MCF 10A (cell line): ENCODE measurements at regions not wholly inside any gene's neighbourhood (a gene's known extent, or its start where the extent isn't known, plus 50 kb on each side); places are given as distances from the start of the nearest gene placed in this dataset.

Experiments
- BruUV-seq: library from RNA; stranded (reverse); fragments of 400-500 nt; replicated peaks from 2 replicates; lab custom pipeline; 2021; lab: Mats Ljungman, UMichigan
- CTCF ChIA-PET: fragments of 300-600 bp; sonication (Branson Sonifier 250); formaldehyde crosslinking; extraction: SDS; loops from one replicate; lab custom pipeline; 2021; ENCODE audit warnings: antibody characterized with exemption, inconsistent platforms; lab: Yijun Ruan, JAX
- POLR2A ChIA-PET: fragments of 300-600, 350-650 bp; sonication (Branson Sonifier 250); formaldehyde crosslinking; extraction: SDS; loops from one replicate; lab custom pipeline; 2020; ENCODE audit warnings: antibody characterized with exemption, inconsistent platforms; lab: Yijun Ruan, JAX
- DNase-seq: peaks from one replicate; pipeline ENCODE4 v3.0.0-alpha.2; 2018; ENCODE audit not compliant: unreplicated experiment
- H3K27ac Mint-ChIP-seq: one replicate; pipeline ENCODE4 v1.8.0; 2022; ENCODE audit warnings: mild to moderate bottlenecking, low read depth, mixed read lengths; ENCODE audit not compliant: unreplicated experiment
- H3K27me3 Mint-ChIP-seq: one replicate; pipeline ENCODE4 v1.8.0; 2022; ENCODE audit warnings: mixed read lengths; ENCODE audit not compliant: insufficient read depth, unreplicated experiment
- H3K36me3 Mint-ChIP-seq: one replicate; pipeline ENCODE4 v1.8.0; 2022; ENCODE audit warnings: mild to moderate bottlenecking, moderate library complexity, mixed read lengths; ENCODE audit not compliant: insufficient read depth, unreplicated experiment
- H3K4me1 Mint-ChIP-seq: one replicate; pipeline ENCODE4 v1.8.0; 2022; ENCODE audit warnings: mixed read lengths; ENCODE audit not compliant: insufficient read depth, unreplicated experiment
- H3K4me3 Mint-ChIP-seq: one replicate; pipeline ENCODE4 v1.8.0; 2022; ENCODE audit warnings: mild to moderate bottlenecking, moderate library complexity, mixed read lengths; ENCODE audit not compliant: unreplicated experiment
- H3K9me3 Mint-ChIP-seq: one replicate; pipeline ENCODE4 v1.8.0; 2022; ENCODE audit warnings: mixed read lengths; ENCODE audit not compliant: unreplicated experiment
- intact Hi-C: fragments of 100-400 bp; cut with micrococcal nuclease; formaldehyde crosslinking; loops from 2 replicates; pipeline ENCODE4 v1.14.1; 2022
- TF ChIP-seq, protein P1 (sequence below): fragments of 200-600 bp; IDR thresholded peaks from one replicate; pipeline ENCODE4 v1.8.0; 2022; ENCODE audit warnings: antibody characterized with exemption, mild to moderate bottlenecking; ENCODE audit not compliant: unreplicated experiment

- H3K4me3 Mint-ChIP-seq: no peak overlapping the region
- intact Hi-C loops: no loop called here
- no peaks in the 10 kb centered on the region for H3K9me3 Mint-ChIP-seq
- POLR2A ChIA-PET: interaction anchor here (0.6 to 2.3 kb wide), 3 partner anchors 9 to 990 kb away, joined by 3 to 11 read pairs (median 3); no protein-coding TSS in a partner anchor
- no peak overlapping the region for H3K27ac Mint-ChIP-seq
- TF ChIP-seq, protein P1, sequence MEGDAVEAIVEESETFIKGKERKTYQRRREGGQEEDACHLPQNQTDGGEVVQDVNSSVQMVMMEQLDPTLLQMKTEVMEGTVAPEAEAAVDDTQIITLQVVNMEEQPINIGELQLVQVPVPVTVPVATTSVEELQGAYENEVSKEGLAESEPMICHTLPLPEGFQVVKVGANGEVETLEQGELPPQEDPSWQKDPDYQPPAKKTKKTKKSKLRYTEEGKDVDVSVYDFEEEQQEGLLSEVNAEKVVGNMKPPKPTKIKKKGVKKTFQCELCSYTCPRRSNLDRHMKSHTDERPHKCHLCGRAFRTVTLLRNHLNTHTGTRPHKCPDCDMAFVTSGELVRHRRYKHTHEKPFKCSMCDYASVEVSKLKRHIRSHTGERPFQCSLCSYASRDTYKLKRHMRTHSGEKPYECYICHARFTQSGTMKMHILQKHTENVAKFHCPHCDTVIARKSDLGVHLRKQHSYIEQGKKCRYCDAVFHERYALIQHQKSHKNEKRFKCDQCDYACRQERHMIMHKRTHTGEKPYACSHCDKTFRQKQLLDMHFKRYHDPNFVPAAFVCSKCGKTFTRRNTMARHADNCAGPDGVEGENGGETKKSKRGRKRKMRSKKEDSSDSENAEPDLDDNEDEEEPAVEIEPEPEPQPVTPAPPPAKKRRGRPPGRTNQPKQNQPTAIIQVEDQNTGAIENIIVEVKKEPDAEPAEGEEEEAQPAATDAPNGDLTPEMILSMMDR: no peak
- CTCF ChIA-PET: interaction anchor here (0.6 to 1.7 kb wide), 3 partner anchors 9 to 333 kb away, joined by 3 to 4 read pairs (median 3); no protein-coding TSS in a partner anchor
- H3K36me3 Mint-ChIP-seq: no peaks in the 10 kb centered on the region
- no TSS peak for BruUV-seq
- no peak for DNase-seq
- no peaks in the 10 kb centered on the region for H3K27me3 Mint-ChIP-seq
- no peaks in the 10 kb centered on the region for H3K4me1 Mint-ChIP-seq
Observed at GRCh38 chr1:228984107-228984506, 248.8 kb downstream of the RHOU start.

GRCh38 chr1:228984646-228985631, 249.7 kb downstream of the RHOU start:
- H3K36me3 Mint-ChIP-seq: no peaks in the 10 kb centered on the region
- BruUV-seq: no TSS peak
- H3K4me1 Mint-ChIP-seq: no peaks in the 10 kb centered on the region
- TF ChIP-seq, protein P1: no peak
- no peaks in the 10 kb centered on the region for H3K9me3 Mint-ChIP-seq
- intact Hi-C loops: no loop called here
- no peaks in the 10 kb centered on the region for H3K27me3 Mint-ChIP-seq
- ChIA-PET CTCF (interaction anchor here (0.6 to 1.7 kb wide), 3 partner anchors 8 to 334 kb away, joined by 3 to 4 read pairs (median 3); no protein-coding TSS in a partner anchor), POLR2A (interaction anchor here (0.6 kb wide), 1 partner anchor 494 kb away, joined by 3 read pairs; no protein-coding TSS in a partner anchor)
- no peak overlapping the region for H3K27ac Mint-ChIP-seq
- no peak for DNase-seq
- no peak overlapping the region for H3K4me3 Mint-ChIP-seq

DNA sequence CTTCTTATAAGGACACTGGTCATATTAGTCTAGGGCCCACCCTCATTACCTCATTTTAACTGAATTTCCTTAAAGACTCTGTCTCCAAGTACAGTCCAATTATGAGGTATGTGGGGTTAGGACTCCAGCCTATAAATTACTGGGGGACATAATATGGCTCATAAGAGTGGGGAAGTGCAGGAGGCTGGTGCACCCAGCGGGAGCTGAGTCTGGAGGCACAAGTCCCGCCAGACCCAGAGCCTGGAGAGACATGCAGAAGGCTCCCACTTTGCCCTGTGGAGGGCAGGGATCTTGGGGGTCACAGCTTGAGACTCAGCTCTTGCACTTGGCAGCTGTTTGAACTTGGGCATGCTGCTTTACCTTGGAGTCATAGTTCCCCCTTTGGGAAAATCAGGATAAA, 250.4 kb downstream of the RHOU start:
- no peak for DNase-seq
- intact Hi-C loops: no loop called here
- Mint-ChIP-seq H3K27ac (no peak overlapping the region), H3K27me3 (no peaks in the 10 kb centered on the region), H3K36me3 (no peaks in the 10 kb centered on the region), H3K4me1 (no peaks in the 10 kb centered on the region), H3K9me3 (no peaks in the 10 kb centered on the region), H3K4me3 (no peak overlapping the region)
- POLR2A ChIA-PET: interaction anchor here (1.0 kb wide), 1 partner anchor 14 kb away, joined by 3 read pairs; no protein-coding TSS in a partner anchor
- TF ChIP-seq, protein P1: no peak
- BruUV-seq: no TSS peak
- CTCF ChIA-PET: interaction anchor here (0.6 to 1.3 kb wide), 2 partner anchors 241 to 271 kb away, joined by 3 to 4 read pairs; no protein-coding TSS in a partner anchor
